ENCODE measurements at regions not wholly inside any gene's neighbourhood (a gene's known extent, or its start where the extent isn't known, plus 50 kb on each side); places are given as distances from the start of the nearest gene placed in this dataset.

DNA sequence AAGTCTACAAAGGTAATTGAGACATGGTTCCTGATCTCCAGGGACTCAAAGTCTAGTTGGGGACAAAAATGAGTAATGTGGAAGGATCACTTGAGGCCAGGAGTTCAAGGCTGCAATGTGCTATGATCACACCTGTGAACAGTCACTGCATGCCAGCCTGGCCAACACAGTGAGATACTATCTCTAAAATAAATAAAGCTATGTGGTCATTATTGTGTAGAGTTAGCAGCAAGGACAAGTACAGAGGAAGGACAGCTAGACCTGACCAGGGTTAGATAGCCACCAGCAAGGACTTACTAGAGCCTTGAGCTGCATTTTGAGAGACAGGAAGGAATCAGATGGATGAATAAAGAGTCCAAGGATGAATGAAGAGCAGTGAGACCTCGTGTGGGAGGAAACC is 166.5 kb downstream of the MINAR1 start:
- TF ChIP-seq, protein P1, sequence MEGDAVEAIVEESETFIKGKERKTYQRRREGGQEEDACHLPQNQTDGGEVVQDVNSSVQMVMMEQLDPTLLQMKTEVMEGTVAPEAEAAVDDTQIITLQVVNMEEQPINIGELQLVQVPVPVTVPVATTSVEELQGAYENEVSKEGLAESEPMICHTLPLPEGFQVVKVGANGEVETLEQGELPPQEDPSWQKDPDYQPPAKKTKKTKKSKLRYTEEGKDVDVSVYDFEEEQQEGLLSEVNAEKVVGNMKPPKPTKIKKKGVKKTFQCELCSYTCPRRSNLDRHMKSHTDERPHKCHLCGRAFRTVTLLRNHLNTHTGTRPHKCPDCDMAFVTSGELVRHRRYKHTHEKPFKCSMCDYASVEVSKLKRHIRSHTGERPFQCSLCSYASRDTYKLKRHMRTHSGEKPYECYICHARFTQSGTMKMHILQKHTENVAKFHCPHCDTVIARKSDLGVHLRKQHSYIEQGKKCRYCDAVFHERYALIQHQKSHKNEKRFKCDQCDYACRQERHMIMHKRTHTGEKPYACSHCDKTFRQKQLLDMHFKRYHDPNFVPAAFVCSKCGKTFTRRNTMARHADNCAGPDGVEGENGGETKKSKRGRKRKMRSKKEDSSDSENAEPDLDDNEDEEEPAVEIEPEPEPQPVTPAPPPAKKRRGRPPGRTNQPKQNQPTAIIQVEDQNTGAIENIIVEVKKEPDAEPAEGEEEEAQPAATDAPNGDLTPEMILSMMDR (IDR thresholded peaks at IDR 0.05) = no peak

DNA sequence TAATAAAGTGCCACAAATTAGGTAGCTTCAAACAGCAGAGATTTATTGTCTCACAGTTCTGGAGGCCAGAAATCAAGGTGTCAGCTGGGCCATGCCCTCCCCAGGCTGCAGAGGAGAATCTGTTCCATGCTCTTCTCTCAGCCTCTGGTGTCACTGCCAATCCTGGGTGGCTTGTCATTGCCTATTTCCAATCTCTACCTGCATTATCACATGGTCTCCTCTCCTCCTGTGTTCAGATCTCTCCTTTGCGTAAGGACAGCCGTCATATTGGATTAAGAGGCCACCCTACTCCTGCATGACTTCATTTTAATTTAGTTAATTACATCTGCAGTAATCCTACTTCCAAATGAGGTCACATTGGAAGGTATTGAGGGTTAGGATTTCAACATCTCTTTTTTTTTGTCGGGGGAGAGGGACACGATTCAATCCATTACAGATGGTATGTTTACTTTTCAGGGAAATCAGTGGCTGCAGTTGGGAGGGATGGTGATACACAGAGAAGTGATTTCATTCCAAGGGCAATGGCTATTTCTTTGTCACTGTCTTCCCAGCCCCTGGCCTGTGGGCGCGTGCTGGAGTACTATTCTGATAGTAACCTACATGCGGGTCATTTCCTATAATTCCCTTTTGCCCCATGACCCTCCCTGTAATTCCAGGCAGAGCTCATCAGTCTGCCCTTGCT is 169.4 kb downstream of the MINAR1 start:
- TF ChIP-seq, protein P1 (IDR thresholded peaks at IDR 0.05) = no peak

DNA sequence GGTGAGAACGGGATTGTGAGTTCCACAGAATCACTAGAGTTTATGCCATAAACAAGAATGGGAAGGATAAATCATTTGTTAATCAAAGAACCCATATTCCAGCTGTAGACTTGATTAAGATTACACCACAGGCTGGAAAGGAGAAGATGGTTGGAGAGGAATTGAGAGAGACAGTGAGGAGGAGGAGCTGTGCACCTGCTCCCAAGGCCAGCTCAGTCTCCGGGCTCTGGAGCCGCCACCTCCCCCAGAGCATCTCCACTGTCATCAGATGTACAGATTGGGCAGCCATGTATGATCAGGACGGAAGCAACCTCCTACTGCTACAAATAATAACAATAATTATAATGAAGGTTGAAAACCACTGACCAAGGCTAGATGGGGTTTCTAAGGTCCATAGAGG is 170.0 kb downstream of the MINAR1 start:
- TF ChIP-seq, protein P1 (IDR thresholded peaks at IDR 0.05) = no peak

DNA sequence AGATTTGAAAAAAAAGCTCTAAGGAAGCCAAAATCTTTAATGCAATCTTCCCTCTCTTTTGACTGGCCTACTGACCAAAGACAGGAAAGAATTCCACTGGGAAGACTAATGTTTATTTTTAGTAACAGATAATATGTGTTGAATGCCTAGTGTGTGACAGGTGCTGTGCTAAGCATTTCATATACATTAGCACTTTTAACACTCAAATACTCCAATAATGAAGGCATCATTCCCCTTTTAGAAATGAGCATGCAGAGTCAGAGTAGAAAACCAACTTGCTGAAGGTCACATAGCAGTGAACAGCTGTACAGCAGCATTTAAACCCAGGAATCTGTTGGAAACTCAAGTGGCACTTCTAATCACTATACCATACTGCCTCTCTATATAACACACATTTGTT is 170.6 kb downstream of the MINAR1 start:
- TF ChIP-seq, protein P1 (IDR thresholded peaks at IDR 0.05) = no peak

DNA sequence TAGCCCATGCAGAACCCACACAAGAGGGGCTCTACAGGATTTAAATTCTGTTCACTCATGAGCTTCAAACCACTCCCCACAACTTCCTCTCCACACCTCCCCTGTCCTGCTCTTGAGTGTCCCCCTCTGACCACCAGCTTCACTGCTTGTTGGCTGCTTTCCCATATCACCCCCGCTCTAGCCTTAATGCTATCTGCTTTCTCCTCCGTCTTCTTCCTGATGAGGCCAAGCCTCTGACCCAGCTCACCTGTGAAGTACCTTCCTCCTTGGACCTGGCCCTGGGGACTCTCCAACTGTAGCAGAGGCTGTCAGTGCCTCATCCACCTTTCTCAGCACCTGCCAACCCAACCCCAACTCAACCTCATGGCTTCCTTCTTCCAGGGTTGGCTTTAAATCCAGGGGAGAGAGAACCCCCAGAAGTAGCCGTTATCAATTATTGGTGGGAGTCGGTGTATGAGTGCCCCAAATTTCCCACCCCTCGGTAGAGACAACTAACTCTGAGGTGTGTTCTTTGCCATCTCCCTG is 174.8 kb downstream of the MINAR1 start:
- TF ChIP-seq, protein P1 (IDR thresholded peaks at IDR 0.05) = no peak

DNA sequence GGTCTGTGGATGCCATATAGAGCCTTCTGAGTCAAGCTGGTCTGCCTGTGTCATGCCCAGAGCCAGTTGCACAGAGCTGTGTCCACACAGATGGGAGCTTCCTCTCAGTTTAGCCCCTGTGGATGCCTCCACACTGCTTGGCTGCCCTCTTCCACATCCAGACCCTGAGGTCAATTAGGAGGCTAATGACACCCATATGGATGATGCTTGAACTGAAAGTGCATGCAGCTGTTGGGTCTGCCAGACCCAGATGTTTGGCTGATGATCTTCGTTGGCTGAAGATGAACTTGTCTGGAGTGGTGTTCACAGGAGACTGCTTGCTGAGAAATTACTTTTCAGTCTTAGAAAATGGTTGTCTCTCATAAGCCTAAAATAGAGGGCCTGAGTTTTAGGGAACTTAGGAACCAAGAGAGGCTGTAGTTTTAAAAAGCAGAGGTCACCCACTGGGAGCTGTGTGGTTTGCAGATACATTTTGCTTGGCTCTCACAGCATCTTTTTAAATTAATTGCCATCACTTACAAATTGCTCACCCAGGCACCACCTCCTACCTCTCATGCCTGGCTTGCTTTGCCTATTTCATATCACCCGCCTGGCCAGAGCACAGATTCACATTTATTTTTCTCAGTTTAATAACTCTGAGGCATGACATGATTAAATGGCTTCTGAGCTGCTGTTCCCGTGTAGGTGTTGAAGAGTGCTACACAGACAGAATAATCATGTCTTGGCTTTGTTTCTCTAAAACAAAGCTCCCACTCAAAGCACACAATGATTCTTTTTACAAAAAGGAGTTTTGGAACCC is 176.1 kb downstream of the MINAR1 start:
- TF ChIP-seq, protein P1 (IDR thresholded peaks at IDR 0.05) = no peak

DNA sequence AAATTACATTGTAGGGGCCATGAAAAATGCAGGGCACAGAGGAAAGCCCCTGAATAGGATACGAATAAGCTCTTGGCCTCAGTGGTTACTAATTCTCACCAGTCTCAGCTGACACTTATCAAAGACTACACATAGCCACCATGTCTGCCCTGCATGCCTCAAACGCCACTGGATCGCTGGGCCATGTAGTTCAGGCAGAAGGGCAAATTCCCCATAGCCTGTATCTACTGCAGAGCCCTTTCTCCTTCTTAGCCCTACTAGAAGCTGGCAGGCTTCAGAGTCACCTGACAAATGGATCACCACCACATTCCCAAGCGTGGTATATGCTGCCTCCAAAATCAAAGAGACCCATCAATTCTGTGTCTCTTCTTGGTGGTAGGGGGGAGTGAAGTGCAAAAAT is 177.4 kb downstream of the MINAR1 start:
- TF ChIP-seq, protein P1 (IDR thresholded peaks at IDR 0.05) = no peak

All from LNCAP (cell line).